ENCODE measurements at regions not wholly inside any gene's neighbourhood (a gene's known extent, or its start where the extent isn't known, plus 50 kb on each side); places are given as distances from the start of the nearest gene placed in this dataset.
"Not testable (repeated sequence)": the region's sequence is repeated elsewhere in the genome, so short reads cannot be mapped to it uniquely, and the experiment has no call there.

DNA sequence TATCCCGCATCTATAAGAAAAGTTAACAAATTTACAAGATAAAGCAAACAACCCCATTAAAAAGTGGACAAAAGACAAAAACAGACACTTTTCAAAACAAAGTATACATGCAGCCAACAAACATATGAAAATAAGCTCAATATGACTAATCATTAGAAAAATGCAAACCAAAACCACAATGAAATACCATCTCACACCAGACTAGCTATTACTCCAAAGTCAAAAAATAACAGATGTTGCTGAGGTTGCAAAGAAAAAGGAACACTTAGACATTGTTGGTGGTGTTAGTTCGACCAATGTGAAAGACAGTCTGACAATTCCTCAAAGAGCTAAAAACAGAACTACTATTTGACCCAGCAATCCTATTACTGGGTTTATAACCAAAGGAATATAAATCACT lies 968.6 kb upstream of the USP15 start:
- DNase-seq: no peak
- no peaks in the 10 kb centered on the region for H3K9me3 ChIP-seq (ENCODE audit: severe bottlenecking)
- no peak overlapping the region for H3K4me3 ChIP-seq (ENCODE audit: low read depth, low read length)
- no peaks in the 10 kb centered on the region for H3K36me3 ChIP-seq
- H3K27me3 ChIP-seq (ENCODE audit: insufficient read depth, low read depth, severe bottlenecking): no peaks in the 10 kb centered on the region
- TF ChIP-seq, protein P1, sequence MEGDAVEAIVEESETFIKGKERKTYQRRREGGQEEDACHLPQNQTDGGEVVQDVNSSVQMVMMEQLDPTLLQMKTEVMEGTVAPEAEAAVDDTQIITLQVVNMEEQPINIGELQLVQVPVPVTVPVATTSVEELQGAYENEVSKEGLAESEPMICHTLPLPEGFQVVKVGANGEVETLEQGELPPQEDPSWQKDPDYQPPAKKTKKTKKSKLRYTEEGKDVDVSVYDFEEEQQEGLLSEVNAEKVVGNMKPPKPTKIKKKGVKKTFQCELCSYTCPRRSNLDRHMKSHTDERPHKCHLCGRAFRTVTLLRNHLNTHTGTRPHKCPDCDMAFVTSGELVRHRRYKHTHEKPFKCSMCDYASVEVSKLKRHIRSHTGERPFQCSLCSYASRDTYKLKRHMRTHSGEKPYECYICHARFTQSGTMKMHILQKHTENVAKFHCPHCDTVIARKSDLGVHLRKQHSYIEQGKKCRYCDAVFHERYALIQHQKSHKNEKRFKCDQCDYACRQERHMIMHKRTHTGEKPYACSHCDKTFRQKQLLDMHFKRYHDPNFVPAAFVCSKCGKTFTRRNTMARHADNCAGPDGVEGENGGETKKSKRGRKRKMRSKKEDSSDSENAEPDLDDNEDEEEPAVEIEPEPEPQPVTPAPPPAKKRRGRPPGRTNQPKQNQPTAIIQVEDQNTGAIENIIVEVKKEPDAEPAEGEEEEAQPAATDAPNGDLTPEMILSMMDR (IDR thresholded peaks at IDR 0.05; ENCODE audit: low read depth, low read length): no peak
- H3K27ac ChIP-seq: no peak overlapping the region

DNA sequence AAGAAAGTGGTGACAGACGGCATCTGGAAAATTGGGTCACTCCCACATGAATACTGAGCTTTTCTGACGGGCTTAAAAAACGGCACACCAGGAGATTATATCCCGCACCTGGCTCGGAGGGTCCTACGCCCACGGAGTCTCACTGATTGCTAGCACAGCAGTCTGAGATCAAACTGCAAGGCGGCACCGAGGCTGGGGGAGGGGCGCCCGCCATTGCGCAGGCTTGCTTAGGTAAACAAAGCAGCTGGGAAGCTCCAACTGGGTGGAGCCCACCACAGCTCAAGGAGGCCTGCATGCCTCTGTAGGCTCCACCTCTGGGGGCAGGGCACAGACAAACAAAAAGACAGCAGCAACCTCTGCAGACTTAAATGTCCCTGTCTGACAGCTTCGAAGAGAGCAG lies 966.2 kb upstream of the USP15 start:
- not testable (repeated sequence) for H3K4me3 ChIP-seq (ENCODE audit: low read depth, low read length); H3K36me3 ChIP-seq; H3K9me3 ChIP-seq (ENCODE audit: severe bottlenecking); DNase-seq; H3K27ac ChIP-seq; H3K27me3 ChIP-seq (ENCODE audit: insufficient read depth, low read depth, severe bottlenecking)

DNA sequence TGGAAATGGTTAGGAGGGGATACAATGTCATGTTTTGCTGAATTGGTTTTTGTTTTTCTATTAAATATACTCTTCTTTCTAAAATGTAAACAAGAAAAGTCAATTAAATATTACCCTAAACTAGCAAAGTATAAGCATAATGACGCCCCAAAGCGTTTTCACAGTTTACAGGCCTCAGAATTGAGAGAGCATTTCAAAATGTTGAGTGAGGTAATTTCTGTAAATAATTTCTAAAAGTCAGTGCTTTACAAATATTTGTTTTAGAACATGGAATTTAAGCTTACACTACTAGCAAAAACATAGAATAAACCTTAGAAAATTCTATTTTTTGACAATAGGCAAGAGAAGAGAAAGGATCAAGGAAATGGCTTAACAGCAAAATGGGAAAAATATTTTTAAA lies 958.4 kb upstream of the USP15 start:
- Histone ChIP-seq H3K36me3 (no peaks in the 10 kb centered on the region), H3K9me3 (ENCODE audit: severe bottlenecking) (no peaks in the 10 kb centered on the region), H3K4me3 (ENCODE audit: low read depth, low read length) (no peak overlapping the region), H3K27me3 (ENCODE audit: insufficient read depth, low read depth, severe bottlenecking) (no peaks in the 10 kb centered on the region), H3K27ac (no peak overlapping the region)
- DNase-seq: no peak
- TF ChIP-seq, protein P1 (IDR thresholded peaks at IDR 0.05; ENCODE audit: low read depth, low read length): no peak

DNA sequence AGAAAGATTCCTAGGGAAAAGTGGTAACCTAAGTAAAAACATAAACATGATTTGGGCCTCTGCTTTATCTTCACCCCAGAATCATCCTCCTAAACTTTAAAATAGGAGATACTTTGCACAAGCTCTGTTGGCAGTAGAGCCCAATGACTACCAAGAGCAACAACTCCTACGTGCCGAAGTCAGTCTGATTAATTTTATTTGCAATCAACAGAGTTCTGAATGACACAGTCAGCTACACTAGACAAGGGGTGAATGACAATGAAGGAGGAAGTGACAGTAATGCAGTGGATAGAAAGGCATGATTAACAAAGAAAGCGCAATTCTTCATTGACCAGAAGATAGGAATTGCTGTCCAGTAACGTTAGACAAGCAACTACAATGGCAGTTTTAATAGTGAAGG lies 957.9 kb upstream of the USP15 start:
- Histone ChIP-seq H3K27me3 (ENCODE audit: insufficient read depth, low read depth, severe bottlenecking) (no peaks in the 10 kb centered on the region), H3K4me3 (ENCODE audit: low read depth, low read length) (no peak overlapping the region), H3K36me3 (no peaks in the 10 kb centered on the region), H3K27ac (no peak overlapping the region), H3K9me3 (ENCODE audit: severe bottlenecking) (no peaks in the 10 kb centered on the region)
- TF ChIP-seq, protein P1 (IDR thresholded peaks at IDR 0.05; ENCODE audit: low read depth, low read length): no peak
- DNase-seq: no peak

DNA sequence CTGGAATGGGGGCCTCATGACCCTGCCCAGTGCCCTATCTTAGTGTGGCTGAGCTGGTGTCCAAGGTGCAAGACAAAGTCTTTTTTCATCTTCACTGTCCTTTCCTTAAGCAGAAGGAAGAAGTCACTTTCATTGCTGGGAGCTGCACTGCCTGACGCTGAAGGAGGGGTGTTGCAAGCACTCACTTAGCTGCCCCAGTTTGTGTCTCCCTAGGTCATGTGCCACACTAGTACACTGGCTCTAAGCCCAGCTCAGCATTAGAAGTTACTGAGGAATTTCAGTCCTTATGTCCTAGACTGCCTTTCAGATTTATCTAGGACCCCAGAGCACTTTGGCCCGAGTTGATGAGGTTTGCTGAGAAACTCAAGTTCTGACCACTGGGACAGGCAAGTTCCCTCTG lies 952.0 kb upstream of the USP15 start:
- no peak overlapping the region for H3K27ac ChIP-seq
- H3K9me3 ChIP-seq (ENCODE audit: severe bottlenecking): no peaks in the 10 kb centered on the region
- H3K36me3 ChIP-seq: no peaks in the 10 kb centered on the region
- no peak for DNase-seq
- TF ChIP-seq, protein P1 (IDR thresholded peaks at IDR 0.05; ENCODE audit: low read depth, low read length): no peak
- no peak overlapping the region for H3K4me3 ChIP-seq (ENCODE audit: low read depth, low read length)
- H3K27me3 ChIP-seq (ENCODE audit: insufficient read depth, low read depth, severe bottlenecking): no peaks in the 10 kb centered on the region

DNA sequence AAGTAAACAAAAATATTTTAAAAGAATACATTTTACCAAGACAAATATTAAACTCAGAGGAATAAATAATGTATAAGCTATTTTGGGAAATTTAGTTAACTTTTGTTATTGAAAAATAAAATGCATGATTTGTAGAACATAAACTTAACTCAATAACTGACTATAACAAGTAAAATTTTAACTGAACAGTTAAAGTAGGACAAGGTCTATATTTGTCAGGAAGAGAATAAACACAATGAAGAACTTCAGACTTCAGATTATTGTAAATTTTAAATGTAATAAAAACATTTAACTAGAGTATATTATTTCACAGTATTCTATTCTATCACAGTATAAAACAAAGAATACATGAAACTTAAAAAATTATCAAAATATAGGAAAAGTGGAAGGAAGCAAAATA lies 948.8 kb upstream of the USP15 start:
- Histone ChIP-seq H3K27ac (no peak overlapping the region), H3K4me3 (ENCODE audit: low read depth, low read length) (no peak overlapping the region), H3K27me3 (ENCODE audit: insufficient read depth, low read depth, severe bottlenecking) (no peaks in the 10 kb centered on the region), H3K36me3 (no peaks in the 10 kb centered on the region), H3K9me3 (ENCODE audit: severe bottlenecking) (peaks cover 2% of the 10 kb centered on the region)
- TF ChIP-seq, protein P1 (IDR thresholded peaks at IDR 0.05; ENCODE audit: low read depth, low read length): no peak
- no peak for DNase-seq

Measured in WERI-Rb-1 (cell line).